Testis (tissue), 2 donors: ENCODE measurements at regions not wholly inside any gene's neighbourhood (a gene's known extent, or its start where the extent isn't known, plus 50 kb on each side); places are given as distances from the start of the nearest gene placed in this dataset.

Source experiments
- CTCF ChIP-seq, 3 experiments: fragments of 450-650 bp in 2 of 3; fragments of 200-600 bp in 1 of 3; sonication (generic) in 1 of 3; IDR thresholded peaks; one replicate each; pipeline ENCODE4 v1.5.1; 2016 to 2019; ENCODE audit warnings: antibody characterized with exemption in 3 of 3, mild to moderate bottlenecking in 2 of 3, moderate library complexity in 1 of 3
- POLR2A ChIP-seq: fragments of 450-650 bp; IDR thresholded peaks from one replicate; pipeline ENCODE4 v1.6.1; 2017; ENCODE audit warnings: antibody characterized with exemption, mild to moderate bottlenecking, moderate library complexity

- TF ChIP-seq CTCF (IDR thresholded peaks at IDR 0.05) (no peak), POLR2A (no peak)
Measured at GRCh38 chr16:73326221-73326620, 278.3 kb upstream of the ZFHX3 start.
